GM23338 (cell line): ENCODE measurements at regions not wholly inside any gene's neighbourhood (a gene's known extent, or its start where the extent isn't known, plus 50 kb on each side); places are given as distances from the start of the nearest gene placed in this dataset.

ENCODE experiments used
- ATAC-seq: fragments of 200-7000 bp; cut with Tn5 transposase; 3 replicates; pipeline ENCODE4 v1.9.1; 2020
- DNase-seq: peaks from one replicate; pipeline ENCODE4 v3.0.0-alpha.2; 2015; ENCODE audit warnings: low spot score
- H2AFZ ChIP-seq: fragments of 200-600 bp; sonication (generic); 2 replicates; pipeline ENCODE4 v1.8.0; 2016; ENCODE audit warnings: antibody characterized with exemption, mild to moderate bottlenecking, moderate library complexity
- H3F3A ChIP-seq: fragments of 200-600 bp; sonication (generic); replicated peaks from 2 replicates; pipeline ENCODE4 v1.8.0; 2017; ENCODE audit warnings: antibody characterized with exemption, mixed run types, low read depth
- H3K27ac ChIP-seq: fragments of 200-600 bp; sonication (generic); 2 replicates; pipeline ENCODE4 v1.6.1; 2016; ENCODE audit warnings: low read depth
- H3K27me3 ChIP-seq: fragments of 200-600 bp; sonication (generic); 2 replicates; pipeline ENCODE4 v1.8.0; 2016; ENCODE audit warnings: mild to moderate bottlenecking, mixed run types, moderate library complexity; ENCODE audit not compliant: insufficient read depth
- H3K36me3 ChIP-seq: fragments of 200-600 bp; sonication (generic); 2 replicates; pipeline ENCODE4 v1.8.0; 2016; ENCODE audit warnings: mild to moderate bottlenecking; ENCODE audit not compliant: insufficient read depth
- H3K4me1 ChIP-seq: fragments of 200-600 bp; sonication (generic); 2 replicates; pipeline ENCODE4 v1.8.0; 2016; ENCODE audit warnings: mild to moderate bottlenecking, moderate library complexity; ENCODE audit not compliant: insufficient read depth
- H3K4me2 ChIP-seq: fragments of 200-600 bp; sonication (generic); 2 replicates; pipeline ENCODE4 v1.7.1; 2017; ENCODE audit warnings: mixed run types
- H3K4me3 ChIP-seq: fragments of 200-600 bp; sonication (generic); 2 replicates; pipeline ENCODE4 v1.6.1; 2016; ENCODE audit warnings: mixed run types
- H3K79me2 ChIP-seq: fragments of 200-600 bp; sonication (generic); replicated peaks from 2 replicates; pipeline ENCODE4 v1.8.0; 2017; ENCODE audit warnings: mild to moderate bottlenecking; ENCODE audit not compliant: insufficient read depth
- H3K9me2 ChIP-seq: fragments of 200-600 bp; sonication (generic); 2 replicates; pipeline ENCODE4 v1.8.0; 2017; ENCODE audit not compliant: insufficient read depth
- H4K20me1 ChIP-seq: fragments of 200-600 bp; sonication (generic); replicated peaks from 2 replicates; pipeline ENCODE4 v1.8.0; 2017; ENCODE audit warnings: mild to moderate bottlenecking; ENCODE audit not compliant: insufficient read depth
- H3K27ac Mint-ChIP-seq: 2 replicates; pipeline ENCODE4 v1.8.0; 2020; ENCODE audit warnings: inconsistent platforms, mild to moderate bottlenecking, moderate library complexity, mixed read lengths
- H3K27me3 Mint-ChIP-seq: 3 replicates; pipeline ENCODE4 v1.8.0; 2022; ENCODE audit warnings: low read depth, mild to moderate bottlenecking, moderate library complexity, mixed read lengths, inconsistent platforms; ENCODE audit not compliant: insufficient read depth, poor library complexity
- H3K36me3 Mint-ChIP-seq: 3 replicates; pipeline ENCODE4 v1.8.0; 2021; ENCODE audit warnings: low read depth, mild to moderate bottlenecking, inconsistent platforms, moderate library complexity, mixed read lengths
- H3K4me1 Mint-ChIP-seq: 3 replicates; pipeline ENCODE4 v1.8.0; 2020; ENCODE audit warnings: mild to moderate bottlenecking, inconsistent platforms, mixed read lengths
- H3K4me3 Mint-ChIP-seq: 3 replicates; pipeline ENCODE4 v1.8.0; 2021; ENCODE audit warnings: moderate library complexity, mild to moderate bottlenecking, inconsistent platforms, mixed read lengths
- H3K9me3 Mint-ChIP-seq: 3 replicates; pipeline ENCODE4 v1.8.0; 2020; ENCODE audit warnings: moderate library complexity, mild to moderate bottlenecking, inconsistent platforms, mixed read lengths
- CREB1 ChIP-seq: fragments of 250-450 bp; sonication (Bioruptor Pico); IDR thresholded peaks from 2 replicates; pipeline ENCODE4 v1.5.0; 2020; ENCODE audit warnings: low read depth, mild to moderate bottlenecking, moderate library complexity
- JUNB ChIP-seq: IDR thresholded peaks from one replicate; pipeline ENCODE4 v1.6.1; 2016; ENCODE audit warnings: antibody characterized with exemption; ENCODE audit not compliant: unreplicated experiment
- NANOG ChIP-seq: IDR thresholded peaks from 2 replicates; pipeline ENCODE4 v1.6.1; 2016; ENCODE audit warnings: antibody characterized with exemption, borderline replicate concordance
- STAT1 ChIP-seq: IDR thresholded peaks from one replicate; pipeline ENCODE4 v1.6.1; 2016; ENCODE audit warnings: antibody characterized with exemption; ENCODE audit not compliant: unreplicated experiment
- ZNF114 ChIP-seq: fragments of 250-450 bp; sonication (Bioruptor Pico); IDR thresholded peaks from 2 replicates; pipeline ENCODE4 v1.5.0; 2020; ENCODE audit warnings: mild to moderate bottlenecking, moderate library complexity
- ZNF331 ChIP-seq: fragments of 250-450 bp; sonication (Bioruptor Pico); IDR thresholded peaks from 2 replicates; pipeline ENCODE4 v1.5.0; 2020; ENCODE audit warnings: low read depth, mild to moderate bottlenecking, moderate library complexity
- ZNF462 ChIP-seq: fragments of 250-450 bp; sonication (Bioruptor Pico); IDR thresholded peaks from 2 replicates; pipeline ENCODE4 v1.5.0; 2020; ENCODE audit warnings: mild to moderate bottlenecking, moderate library complexity

- H3K4me2 ChIP-seq: no peak overlapping the region
- H3K4me1 Mint-ChIP-seq: no peaks in the 10 kb centered on the region
- H3K79me2 ChIP-seq: no peaks in the 10 kb centered on the region
- no peaks in the 10 kb centered on the region for H3F3A ChIP-seq
- H3K27ac ChIP-seq: no peak overlapping the region
- no peaks in the 10 kb centered on the region for H3K36me3 ChIP-seq
- TF ChIP-seq ZNF462 (CRISPR knock-in tag): no peak
- no peaks in the 10 kb centered on the region for H3K9me3 Mint-ChIP-seq
- 0 out of 2 replicates have a peak, but pooled peaks cover 2% of the 10 kb centered on the region for H4K20me1 ChIP-seq
- no peak for ATAC-seq
- no peak overlapping the region for H2AFZ ChIP-seq
- no peak for DNase-seq
- no peaks in the 10 kb centered on the region for H3K9me2 ChIP-seq
- peaks cover 2% of the 10 kb centered on the region for H3K27me3 Mint-ChIP-seq
- H3K27me3 ChIP-seq: 0 out of 2 replicates have a peak, but pooled peaks cover 4% of the 10 kb centered on the region
- H3K36me3 Mint-ChIP-seq: no peaks in the 10 kb centered on the region
- no peaks in the 10 kb centered on the region for H3K4me1 ChIP-seq
- no peak overlapping the region for H3K4me3 Mint-ChIP-seq
- no peak overlapping the region for H3K27ac Mint-ChIP-seq
- H3K4me3 ChIP-seq: no peak overlapping the region
These were observed 79.6 kb upstream of the ANKRD1 start for GRCh38 chr10:91000470-91000869.

GRCh38 chr10:91000985-91001384, 80.1 kb upstream of the ANKRD1 start:
- Mint-ChIP-seq H3K27me3 (peaks cover 2% of the 10 kb centered on the region), H3K4me1 (no peaks in the 10 kb centered on the region), H3K4me3 (no peak overlapping the region), H3K36me3 (no peaks in the 10 kb centered on the region), H3K9me3 (no peaks in the 10 kb centered on the region), H3K27ac (no peak overlapping the region)
- H3K27ac ChIP-seq: no peak overlapping the region
- no peak for DNase-seq
- no peak for ATAC-seq
- no peaks in the 10 kb centered on the region for H3K36me3 ChIP-seq
- H3K79me2 ChIP-seq: no peaks in the 10 kb centered on the region
- no peak overlapping the region for H2AFZ ChIP-seq
- no peaks in the 10 kb centered on the region for H3F3A ChIP-seq
- H3K4me3 ChIP-seq: no peak overlapping the region
- H3K9me2 ChIP-seq: no peaks in the 10 kb centered on the region
- H3K4me2 ChIP-seq: no peak overlapping the region
- H3K27me3 ChIP-seq: 0 out of 2 replicates have a peak, but pooled peaks cover 4% of the 10 kb centered on the region
- 0 out of 2 replicates have a peak, but pooled peaks cover 2% of the 10 kb centered on the region for H4K20me1 ChIP-seq
- no peaks in the 10 kb centered on the region for H3K4me1 ChIP-seq
- no peak for TF ChIP-seq NANOG
- TF ChIP-seq ZNF331 (CRISPR knock-in tag): no peak
- TF ChIP-seq ZNF114 (CRISPR knock-in tag): no peak
- TF ChIP-seq CREB1 (CRISPR knock-in tag): no peak
- TF ChIP-seq JUNB: no peak
- TF ChIP-seq STAT1: no peak
- TF ChIP-seq ZNF462 (CRISPR knock-in tag): no peak
